ENCODE measurements at regions not wholly inside any gene's neighbourhood (a gene's known extent, or its start where the extent isn't known, plus 50 kb on each side); places are given as distances from the start of the nearest gene placed in this dataset.

- DNase-seq (ENCODE audit: low read depth, low spot score), result no peak
Measured at GRCh38 chr10:123573236-123574108, 92.7 kb upstream of the GPR26 start.

DNA sequence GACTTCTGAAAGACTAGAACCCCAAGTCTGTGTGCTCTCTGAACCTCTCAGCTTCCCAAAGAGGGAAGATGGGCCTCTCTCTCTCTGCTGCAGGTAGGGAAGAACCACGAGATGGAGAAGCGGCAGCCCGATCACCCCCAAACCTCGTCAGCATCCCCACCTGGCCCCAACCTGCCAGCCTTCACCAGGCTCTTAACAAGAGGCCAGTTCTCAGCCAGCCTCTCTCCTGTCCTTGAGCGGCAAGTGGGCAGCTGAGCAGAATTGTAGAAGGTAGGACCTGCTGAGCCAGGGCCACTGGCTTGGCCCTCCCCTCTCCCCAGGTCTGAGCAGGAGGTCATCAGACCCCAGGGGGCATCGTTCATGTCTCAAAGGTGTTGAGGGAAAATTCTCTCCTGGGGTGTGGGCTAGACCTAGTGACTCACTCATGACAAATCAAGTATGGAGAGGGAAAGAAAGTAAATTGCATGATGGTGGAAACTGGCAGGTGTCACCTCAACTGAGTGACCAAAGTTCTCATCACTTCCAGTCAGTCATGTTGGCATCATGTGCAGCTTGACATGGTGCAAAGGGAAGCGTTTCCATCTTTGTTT is 92.0 kb upstream of the GPR26 start:
- no peak for DNase-seq (ENCODE audit: low read depth, low spot score)

DNA sequence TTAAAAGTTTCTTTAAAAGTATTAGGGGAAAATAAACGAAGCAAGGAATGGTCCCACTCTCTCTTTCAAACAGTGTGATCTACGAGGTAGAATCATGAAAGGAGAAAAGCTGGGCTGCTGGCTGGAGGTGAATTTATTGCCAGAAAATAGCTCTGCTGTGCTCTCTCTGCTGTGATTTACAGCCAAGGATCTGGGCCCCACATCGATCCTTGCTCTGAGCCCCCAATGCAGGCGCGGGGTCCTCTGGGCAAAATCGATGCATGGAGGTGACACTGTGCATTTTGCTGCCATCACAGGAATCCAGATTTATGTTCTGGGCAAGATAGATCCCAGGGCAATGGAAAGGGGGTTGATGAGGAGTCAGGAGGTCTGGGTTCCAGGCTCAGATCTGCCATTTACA is 91.0 kb upstream of the GPR26 start:
- DNase-seq (ENCODE audit: low read depth, low spot score), result no peak

DNA sequence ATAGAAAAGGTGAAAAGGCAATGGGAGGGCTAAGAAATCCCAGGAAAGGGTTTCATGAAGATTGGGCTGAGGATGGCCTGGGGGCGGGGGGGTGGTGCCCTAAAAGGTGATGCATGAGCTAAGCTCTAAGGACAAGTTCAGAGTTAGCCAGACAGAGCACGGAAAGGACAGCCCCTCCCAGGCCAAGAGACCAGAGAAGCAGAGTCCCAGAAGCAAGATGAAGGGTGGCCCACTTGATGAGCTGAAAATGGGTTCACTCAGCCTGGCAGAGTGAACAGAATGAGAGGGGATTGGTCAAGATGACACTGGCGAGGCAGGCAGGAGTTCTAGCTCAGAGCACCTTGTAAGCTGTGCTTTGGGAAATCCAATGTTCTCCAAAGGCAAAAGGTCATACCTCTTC is 89.4 kb upstream of the GPR26 start:
- DNase-seq (ENCODE audit: low read depth, low spot score), result no peak

DNA sequence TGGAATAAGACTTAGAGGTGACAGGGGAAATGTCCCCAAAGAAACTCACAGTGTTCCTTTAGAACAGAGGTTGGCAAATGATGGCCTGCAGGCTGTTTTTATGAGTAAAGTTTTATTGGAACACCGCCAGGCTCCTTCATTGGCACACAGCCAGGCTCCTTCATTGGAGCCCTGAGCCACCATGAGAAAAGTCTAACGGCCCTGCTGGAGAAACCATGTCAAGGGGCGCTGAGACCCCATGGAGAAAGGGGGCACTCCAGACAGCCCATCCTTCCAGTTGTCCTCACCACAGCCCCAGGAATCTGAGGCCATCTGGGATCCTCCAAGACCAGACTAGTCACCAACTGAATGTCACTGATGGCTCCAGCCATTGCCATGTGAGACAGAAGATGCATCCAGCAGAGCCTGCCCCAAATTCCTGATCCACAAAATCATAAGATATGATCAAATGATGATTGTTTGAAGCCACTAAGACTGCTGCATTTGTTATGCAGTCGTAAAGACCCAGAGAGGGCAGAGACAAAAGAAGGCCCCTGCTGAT is 88.2 kb upstream of the GPR26 start:
- no peak for DNase-seq (ENCODE audit: low read depth, low spot score)

DNA sequence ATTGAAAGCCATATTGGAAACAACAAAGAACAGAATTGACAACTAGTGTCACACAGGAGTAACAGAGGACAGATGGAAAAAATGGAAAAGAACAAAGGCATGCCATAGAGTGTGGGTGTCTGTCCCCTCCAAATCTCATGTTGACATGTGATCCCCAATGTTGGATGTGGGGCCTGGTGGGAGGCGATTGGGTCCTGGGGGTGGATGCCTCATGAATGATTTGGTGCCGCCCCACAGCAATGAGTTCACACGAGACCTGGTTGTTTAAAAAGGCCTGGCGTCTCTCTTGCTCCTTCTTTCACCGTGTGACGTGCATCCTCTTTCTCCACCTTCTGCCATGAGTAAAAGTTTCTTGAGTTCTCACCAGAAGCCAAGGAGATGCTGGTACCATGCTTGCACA is 87.4 kb upstream of the GPR26 start:
- DNase-seq (ENCODE audit: low read depth, low spot score), result no peak

DNA sequence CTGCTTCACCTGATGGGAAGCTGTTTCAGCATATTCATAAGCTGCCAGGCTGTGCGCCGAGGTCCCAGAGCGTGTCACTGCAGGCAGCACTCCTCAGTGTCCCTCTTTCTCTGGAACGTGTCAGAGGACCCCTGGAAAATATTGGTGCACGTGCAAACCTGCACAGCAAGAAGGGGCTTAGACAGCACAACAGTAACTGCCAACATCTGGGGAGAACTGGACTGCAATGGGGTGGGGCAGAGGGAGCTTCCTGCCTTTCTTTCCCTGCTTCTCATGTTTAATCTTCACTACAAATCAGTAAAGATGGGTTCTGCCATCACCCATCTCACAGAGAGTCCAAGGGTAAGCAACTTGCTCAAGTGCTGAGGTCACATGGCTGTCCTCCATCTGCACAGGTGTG is 86.5 kb upstream of the GPR26 start:
- no peak for DNase-seq (ENCODE audit: low read depth, low spot score)

DNA sequence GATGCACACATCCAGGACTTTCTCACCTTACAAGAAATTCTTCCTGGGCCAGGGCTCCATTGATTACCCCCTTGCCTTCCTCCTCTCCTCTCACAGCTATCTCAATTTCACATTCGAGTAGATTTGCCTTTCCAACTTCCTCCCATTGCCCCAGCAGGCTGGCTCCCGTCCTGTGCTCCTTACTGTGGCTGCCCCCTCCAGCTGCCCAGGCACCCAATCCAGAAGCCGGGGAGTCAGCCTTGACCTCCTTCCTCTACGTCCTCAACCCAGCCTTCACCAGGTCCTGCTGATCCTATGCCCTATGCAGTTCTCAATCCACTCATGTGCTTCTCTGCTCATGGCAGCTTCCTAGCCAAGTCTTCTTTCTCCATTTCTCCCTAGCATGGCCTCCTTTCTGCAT is 85.7 kb upstream of the GPR26 start:
- no peak for DNase-seq (ENCODE audit: low read depth, low spot score)

DNA sequence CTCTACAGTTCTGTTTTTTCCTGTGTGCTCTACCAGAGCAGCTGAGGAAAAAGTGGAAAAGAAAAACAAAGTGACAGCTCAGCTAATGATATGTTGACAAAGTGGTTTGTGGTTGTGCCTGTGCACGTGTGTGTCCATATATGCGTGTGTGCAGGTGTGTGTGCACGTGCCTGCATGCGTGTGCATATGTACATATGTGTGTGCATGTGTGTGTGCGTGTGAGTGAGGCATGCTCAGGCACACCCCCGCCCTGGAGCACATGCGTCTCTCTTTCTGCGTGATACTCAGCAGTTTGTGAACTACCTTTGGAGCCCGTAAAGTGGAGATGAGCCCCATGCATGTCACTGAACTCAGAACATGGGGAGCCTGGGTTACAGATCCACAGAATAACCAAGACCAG is 84.5 kb upstream of the GPR26 start:
- DNase-seq (ENCODE audit: low read depth, low spot score), result no peak

GRCh38 chr10:123582084-123582989 is 83.8 kb upstream of the GPR26 start:
- DNase-seq (ENCODE audit: low read depth, low spot score), result peak; percentile 33

DNA sequence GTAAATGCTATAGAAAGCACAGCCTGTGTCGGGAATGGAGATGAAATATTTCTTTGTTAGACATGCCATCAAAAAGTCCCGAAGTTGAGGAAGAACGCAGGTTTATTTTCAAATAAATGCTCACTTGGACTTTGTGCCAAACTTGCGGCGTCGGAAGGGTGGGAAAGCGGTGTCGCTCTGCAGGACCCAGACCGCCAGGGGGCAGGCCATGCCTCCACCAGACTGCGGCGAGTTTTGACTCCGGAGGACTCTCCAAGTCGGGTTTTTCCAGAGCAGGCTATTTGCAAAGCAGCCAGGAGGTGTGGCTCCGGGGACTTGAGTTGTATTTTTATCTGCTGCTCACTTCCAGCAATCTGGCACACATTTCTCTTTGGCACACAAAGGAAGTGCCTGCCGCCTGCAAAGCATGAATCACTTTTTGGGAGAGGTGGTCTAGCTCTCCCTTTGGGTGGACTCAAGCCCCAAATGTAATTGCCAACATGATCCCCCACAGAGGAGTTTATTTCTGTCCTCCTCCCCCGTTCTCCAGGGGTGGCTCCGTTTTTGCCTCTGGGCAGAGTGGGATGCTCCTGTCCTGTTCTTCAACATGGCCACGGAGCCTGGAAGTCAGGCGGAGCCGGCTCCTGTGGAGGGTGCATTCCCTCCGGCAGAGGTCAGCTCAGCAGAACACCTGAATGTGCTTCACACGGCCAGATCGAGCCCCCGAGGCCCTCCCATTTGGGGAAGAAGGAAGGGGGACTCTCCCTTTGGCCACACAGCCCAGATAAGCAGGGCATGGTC is 82.3 kb upstream of the GPR26 start:
- DNase-seq (ENCODE audit: low read depth, low spot score), result no peak

DNA sequence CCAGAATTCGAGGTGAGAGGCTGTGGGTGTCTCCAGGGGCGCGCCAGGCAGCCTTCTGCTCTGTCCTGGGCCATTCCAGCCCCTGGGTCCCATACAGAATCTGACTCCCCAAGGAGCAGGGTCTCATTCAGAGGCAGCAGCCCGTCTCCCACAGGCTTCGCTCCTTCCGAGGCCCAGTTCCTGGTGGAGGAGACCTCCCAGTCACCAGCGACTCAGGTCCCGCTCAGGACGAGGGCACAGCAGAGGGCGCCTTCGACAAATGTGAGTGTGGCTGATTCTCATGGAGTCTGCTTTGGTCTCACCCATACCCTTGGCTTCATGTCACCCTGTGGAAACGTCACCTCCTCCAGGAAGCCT is 81.8 kb upstream of the GPR26 start:
- DNase-seq (ENCODE audit: low read depth, low spot score), result no peak

DNA sequence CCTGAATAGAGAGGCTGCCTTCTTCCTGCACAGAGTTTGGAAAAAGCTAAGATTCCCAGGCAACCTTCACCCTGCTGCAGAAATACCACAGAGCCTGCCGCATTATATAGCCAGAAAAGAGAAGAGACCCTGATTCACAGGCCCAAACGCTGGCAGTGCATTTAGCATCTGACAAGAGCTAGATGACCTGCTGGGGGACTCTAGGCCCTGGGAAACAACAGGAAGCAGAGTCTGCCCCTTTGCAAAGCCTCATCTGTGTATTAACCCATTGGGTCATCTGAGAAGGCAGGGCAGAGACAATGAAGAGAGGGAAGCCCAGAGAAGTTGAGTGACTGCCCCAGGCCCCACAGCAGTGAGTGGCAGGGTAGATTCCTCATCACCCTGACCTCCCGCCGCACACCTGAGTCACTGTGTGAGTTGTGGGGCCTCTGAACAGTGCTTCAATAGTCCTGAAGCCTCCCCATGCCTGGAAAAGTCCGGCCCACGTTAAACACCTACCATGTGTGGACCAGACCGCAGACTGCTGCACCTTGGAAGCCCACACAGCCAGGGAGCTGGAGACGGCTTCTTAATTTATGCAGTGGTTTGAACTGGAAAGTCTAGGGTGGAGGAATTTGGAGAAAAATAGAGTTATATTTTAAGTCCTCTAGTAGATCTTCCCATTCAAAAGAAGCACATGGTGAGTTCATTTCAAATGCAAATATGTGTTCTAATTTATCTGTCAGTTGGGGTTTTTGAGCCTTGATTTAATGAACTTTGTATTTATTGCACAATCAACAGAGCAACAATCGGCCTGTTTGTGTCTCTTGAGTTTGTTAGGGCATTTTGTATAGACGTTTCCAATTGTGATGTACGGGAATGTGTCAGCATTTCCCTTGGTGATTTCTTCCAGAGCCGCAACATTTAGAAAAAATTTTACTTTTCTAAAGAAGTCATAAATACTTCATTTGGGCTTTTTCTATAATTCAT is 80.4 kb upstream of the GPR26 start:
- no peak for DNase-seq (ENCODE audit: low read depth, low spot score)

DNA sequence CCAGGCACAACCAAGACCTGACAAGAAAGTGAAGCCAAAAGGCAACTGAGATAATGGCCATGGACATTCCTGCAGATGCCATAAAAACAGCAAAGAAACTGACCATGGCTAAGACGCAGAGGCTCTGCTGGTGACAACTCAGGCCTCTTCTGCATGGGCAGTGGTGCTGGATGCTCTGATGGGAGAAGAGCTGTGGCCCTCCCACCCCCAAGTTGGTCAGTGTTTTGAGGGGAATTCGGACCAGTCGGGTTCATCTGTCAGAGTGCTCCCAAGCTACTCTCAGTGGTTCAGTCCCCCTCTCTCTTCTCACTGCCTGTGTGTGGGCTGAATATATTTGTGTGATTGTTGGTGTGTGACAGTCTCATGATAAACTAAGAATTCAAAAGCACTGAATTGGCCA is 79.0 kb upstream of the GPR26 start:
- DNase-seq (ENCODE audit: low read depth, low spot score), result no peak

DNA sequence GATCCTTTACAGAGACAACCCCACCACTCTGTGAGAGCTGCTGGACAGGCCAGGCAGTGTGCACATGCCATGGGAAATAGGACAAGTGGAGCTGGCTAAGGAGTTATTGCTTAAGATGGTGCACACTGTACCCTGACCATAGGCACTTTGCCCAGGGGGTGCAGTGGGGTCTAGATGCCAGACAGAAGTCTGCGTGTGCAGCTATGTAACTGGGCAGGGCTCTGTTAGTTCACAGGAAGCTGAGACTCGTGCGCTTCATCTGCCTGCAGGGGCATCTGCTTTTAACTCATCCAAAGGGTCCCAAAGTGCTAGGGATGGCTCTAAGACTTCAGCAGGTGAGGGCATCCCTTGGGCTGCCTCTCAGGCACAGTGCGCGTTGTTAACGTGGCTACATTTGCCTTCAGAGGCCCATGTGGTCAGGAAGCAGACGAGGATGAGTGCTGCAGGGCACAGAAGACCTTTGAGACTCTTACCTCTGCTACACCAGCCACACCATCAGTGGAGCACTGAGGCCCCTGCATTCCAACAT is 77.7 kb upstream of the GPR26 start:
- no peak for DNase-seq (ENCODE audit: low read depth, low spot score)

- DNase-seq (ENCODE audit: low read depth, low spot score), result no peak
Measured at GRCh38 chr10:123595661-123596060, 70.5 kb upstream of the GPR26 start.

DNA sequence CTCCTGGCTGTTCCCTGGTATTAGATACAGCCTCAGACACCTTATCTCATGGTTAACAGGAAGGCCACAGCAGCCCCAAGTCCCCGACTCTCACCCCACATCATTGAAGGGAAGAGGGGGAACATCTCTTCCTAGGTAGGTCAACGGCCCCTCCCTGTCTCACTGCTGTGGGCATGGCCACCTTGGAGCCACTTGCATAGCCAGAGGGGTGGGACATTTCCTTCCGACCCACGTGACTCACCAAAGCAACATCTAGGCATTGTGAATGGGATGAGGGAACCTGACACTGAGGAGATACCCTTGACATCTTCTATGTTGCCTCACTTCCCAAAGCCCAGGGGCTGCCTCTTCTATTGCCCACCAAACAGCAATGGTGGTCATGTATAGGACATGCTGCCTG is 68.5 kb upstream of the GPR26 start:
- DNase-seq (ENCODE audit: low read depth, low spot score), result no peak

- no peak for DNase-seq (ENCODE audit: low read depth, low spot score)
Measured at GRCh38 chr10:123599366-123599849, 66.7 kb upstream of the GPR26 start.

- no peak for DNase-seq (ENCODE audit: low read depth, low spot score)
Measured at GRCh38 chr10:123600177-123600576, 66.0 kb upstream of the GPR26 start.

GRCh38 chr10:123603130-123603529 is 63.0 kb upstream of the GPR26 start:
- no peak for DNase-seq (ENCODE audit: low read depth, low spot score)
